ENCODE measurements at regions not wholly inside any gene's neighbourhood (a gene's known extent, or its start where the extent isn't known, plus 50 kb on each side); places are given as distances from the start of the nearest gene placed in this dataset.

DNA sequence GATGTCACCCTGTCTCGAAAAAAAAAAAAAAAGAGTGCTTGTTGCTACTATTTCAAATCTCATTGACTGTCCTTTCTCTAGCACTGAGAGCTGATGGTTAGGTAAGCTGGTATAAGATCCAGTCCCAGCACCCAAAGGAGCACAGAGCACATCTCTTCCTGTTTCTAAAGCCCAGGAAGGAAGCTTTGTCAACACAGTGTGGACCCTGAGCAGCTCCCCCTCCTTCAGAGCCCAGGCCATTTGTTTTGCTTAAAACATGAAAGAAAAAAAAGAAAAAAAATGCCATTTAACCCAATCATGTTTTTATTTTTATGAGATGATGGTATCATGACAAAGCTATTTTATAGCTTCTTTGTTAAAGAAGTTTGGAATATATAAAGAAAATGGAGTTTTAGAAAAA is 184.1 kb upstream of the DUSP10 start:
- no peak for TF ChIP-seq POLR2A (IDR thresholded peaks at IDR 0.05; ENCODE audit: low read length)
- TF ChIP-seq GATA1 (IDR thresholded peaks at IDR 0.05; ENCODE audit: low read depth, low read length): no peak
